Lower lobe of right lung (tissue), 2 donors: ENCODE measurements at regions not wholly inside any gene's neighbourhood (a gene's known extent, or its start where the extent isn't known, plus 50 kb on each side); places are given as distances from the start of the nearest gene placed in this dataset.

Experiments used
- ATAC-seq, 2 donors: fragments of 200-7000 bp; cut with Tn5 transposase; one replicate each; pipeline ENCODE4 v1.9.1; 2020 to 2022; ENCODE audit warnings: mild to moderate bottlenecking in 2 of 2, moderate library complexity in 2 of 2
- DNase-seq: peaks from one replicate; pipeline ENCODE4 v3.0.0-alpha.2; 2020
- H3K27ac ChIP-seq: fragments of 200-600 bp; one replicate; pipeline ENCODE4 v1.8.0; 2022
- H3K27me3 ChIP-seq: fragments of 200-600 bp; one replicate; pipeline ENCODE4 v1.8.0; 2022; ENCODE audit warnings: low read depth
- H3K36me3 ChIP-seq: fragments of 200-600 bp; one replicate; pipeline ENCODE4 v1.8.0; 2022; ENCODE audit warnings: mild to moderate bottlenecking
- H3K4me1 ChIP-seq: fragments of 200-600 bp; one replicate; pipeline ENCODE4 v1.8.0; 2022
- H3K4me3 ChIP-seq: fragments of 200-600 bp; one replicate; pipeline ENCODE4 v1.8.0; 2022; ENCODE audit warnings: mild to moderate bottlenecking
- H3K9me3 ChIP-seq: fragments of 200-600 bp; one replicate; pipeline ENCODE4 v1.8.0; 2022
- CTCF ChIP-seq: fragments of 200-600 bp; IDR thresholded peaks from one replicate; pipeline ENCODE4 v1.8.0; 2022; ENCODE audit warnings: antibody characterized with exemption, mild to moderate bottlenecking
- intact Hi-C: fragments of 100-400 bp; cut with DNase I; formaldehyde crosslinking; loops from one replicate; pipeline ENCODE4 v1.11.0; 2022
- donor health status: DM: no; HTN: yes; CAD: no; lungs with severe emphysema.

GRCh38 chr5:13027874-13028273, 916.6 kb downstream of the DNAH5 start:
- intact Hi-C loops, result no loop called here

GRCh38 chr5:13019729-13020128, 924.8 kb downstream of the DNAH5 start:
- no peak for TF ChIP-seq CTCF
- H3K27me3 ChIP-seq, result no peaks in the 10 kb centered on the region
- no peak overlapping the region for H3K4me3 ChIP-seq
- ATAC-seq (no peak), DNase-seq (no peak)
- H3K27ac ChIP-seq, result no peak overlapping the region
- H3K36me3 ChIP-seq, result no peaks in the 10 kb centered on the region
- H3K9me3 ChIP-seq, result no peaks in the 10 kb centered on the region
- no peaks in the 10 kb centered on the region for H3K4me1 ChIP-seq
- intact Hi-C loops, result no loop called here

More at GRCh38 chr5:13027874-13028273, 916.6 kb downstream of the DNAH5 start:
- Histone ChIP-seq H3K9me3 (no peaks in the 10 kb centered on the region), H3K36me3 (no peaks in the 10 kb centered on the region), H3K27me3 (no peaks in the 10 kb centered on the region), H3K4me1 (no peaks in the 10 kb centered on the region), H3K27ac (no peak overlapping the region), H3K4me3 (no peak overlapping the region)
- DNase-seq (no peak), ATAC-seq (no peak)
- TF ChIP-seq CTCF, result no peak

DNA sequence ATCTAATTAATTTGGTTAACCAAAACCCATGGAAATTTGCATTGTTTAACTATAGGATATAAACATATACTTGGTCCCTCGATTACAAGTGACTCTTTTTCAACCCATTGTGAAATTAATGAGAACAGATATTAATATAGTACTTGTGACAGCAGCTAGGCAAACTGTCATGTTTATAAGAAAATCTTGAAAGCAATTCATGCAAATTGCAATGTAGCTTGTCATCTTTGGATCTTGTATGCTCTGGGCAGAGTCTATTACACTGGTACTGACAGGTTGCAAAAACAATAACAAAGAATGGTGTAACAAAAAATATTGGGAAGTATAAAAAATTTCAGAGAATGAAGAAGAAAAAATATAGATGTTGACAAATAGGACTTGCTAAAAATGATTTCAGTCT, 941.0 kb downstream of the DNAH5 start:
- Histone ChIP-seq H3K27me3 (no peaks in the 10 kb centered on the region), H3K9me3 (no peaks in the 10 kb centered on the region), H3K4me1 (no peaks in the 10 kb centered on the region), H3K4me3 (no peak overlapping the region), H3K27ac (no peak overlapping the region), H3K36me3 (no peaks in the 10 kb centered on the region)
- ATAC-seq, result no peak
- no peak for DNase-seq
- intact Hi-C loops, result no loop called here
- no peak for TF ChIP-seq CTCF

DNA sequence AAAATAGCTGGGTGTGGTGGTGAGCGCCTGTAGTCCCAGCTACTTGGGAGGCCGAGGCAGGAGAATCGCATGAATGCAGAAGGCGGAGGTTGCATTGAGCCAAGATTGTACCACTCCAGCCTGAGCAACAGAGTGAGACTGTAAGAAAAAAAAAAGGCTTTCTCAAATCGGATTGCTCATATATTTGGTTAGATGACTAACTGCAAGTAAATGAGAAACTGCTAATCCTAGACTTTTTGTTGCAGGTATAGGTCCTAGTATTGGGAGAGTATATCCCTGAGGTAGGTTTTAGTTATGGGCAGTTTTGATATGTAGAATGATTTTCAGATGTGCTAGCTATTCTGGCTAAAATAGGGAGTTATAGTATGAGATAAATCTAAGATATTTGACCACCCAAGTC, 944.8 kb downstream of the DNAH5 start:
- Histone ChIP-seq H3K27me3 (no peaks in the 10 kb centered on the region), H3K4me3 (no peak overlapping the region), H3K36me3 (no peaks in the 10 kb centered on the region), H3K27ac (no peak overlapping the region), H3K4me1 (no peaks in the 10 kb centered on the region), H3K9me3 (no peaks in the 10 kb centered on the region)
- intact Hi-C loops, result no loop called here
- DNase-seq (no peak), ATAC-seq (no peak)
- TF ChIP-seq CTCF, result no peak

DNA sequence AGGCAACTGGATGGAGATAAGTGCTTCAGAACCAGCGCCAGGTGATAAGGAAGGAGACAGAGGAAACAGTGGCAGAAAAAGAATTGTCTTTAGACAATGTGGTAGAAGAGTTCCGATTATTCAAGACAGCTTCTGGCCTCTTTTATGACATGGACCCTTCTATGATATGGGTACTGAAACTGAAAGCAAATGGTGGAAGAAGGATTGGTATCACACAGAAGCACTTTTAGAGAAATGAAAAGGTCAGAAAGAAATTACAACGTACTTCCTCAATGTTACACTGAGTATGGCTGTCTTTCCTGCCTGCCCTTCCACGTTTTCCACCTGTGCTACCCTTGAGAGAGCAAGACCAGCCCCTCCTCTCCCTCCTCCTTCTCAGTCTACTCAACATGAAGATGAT, 959.3 kb downstream of the DNAH5 start:
- no peaks in the 10 kb centered on the region for H3K36me3 ChIP-seq
- H3K27ac ChIP-seq, result no peak overlapping the region
- no peak for ATAC-seq
- no peaks in the 10 kb centered on the region for H3K9me3 ChIP-seq
- H3K4me1 ChIP-seq, result no peaks in the 10 kb centered on the region
- H3K27me3 ChIP-seq, result no peaks in the 10 kb centered on the region
- no peak overlapping the region for H3K4me3 ChIP-seq
- intact Hi-C loops, result no loop called here
- no peak for TF ChIP-seq CTCF
- DNase-seq, result no peak

DNA sequence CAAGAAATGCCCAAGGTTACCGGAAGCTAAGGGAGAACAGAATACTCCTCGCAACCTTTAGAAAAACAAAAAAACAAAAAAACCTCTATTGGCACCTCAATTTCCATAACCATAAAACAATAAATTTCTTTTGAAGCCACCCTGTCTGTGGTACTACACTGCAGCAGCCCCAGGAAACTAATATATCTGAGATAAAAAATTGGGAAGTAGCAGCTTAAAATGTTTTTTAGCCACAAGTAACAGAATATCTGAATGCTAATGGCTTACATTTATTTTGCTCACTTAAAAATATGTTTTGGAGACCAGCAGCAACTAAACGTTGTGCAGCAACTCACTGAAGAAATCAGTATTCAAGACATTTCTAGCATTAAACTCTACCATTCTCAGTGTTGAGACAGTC, 969.6 kb downstream of the DNAH5 start:
- Histone ChIP-seq H3K9me3 (no peaks in the 10 kb centered on the region), H3K27me3 (no peaks in the 10 kb centered on the region), H3K4me3 (no peak overlapping the region), H3K4me1 (no peaks in the 10 kb centered on the region), H3K36me3 (no peaks in the 10 kb centered on the region), H3K27ac (no peak overlapping the region)
- intact Hi-C loops, result no loop called here
- no peak for TF ChIP-seq CTCF
- DNase-seq, result no peak
- no peak for ATAC-seq
